Endothelial cell of umbilical vein (primary cell): ENCODE measurements at regions not wholly inside any gene's neighbourhood (a gene's known extent, or its start where the extent isn't known, plus 50 kb on each side); places are given as distances from the start of the nearest gene placed in this dataset.

Experiments
- BruUV-seq: library from RNA; stranded (reverse); fragments of 400-500 nt; replicated peaks from 2 replicates; lab custom pipeline; 2021; lab: Mats Ljungman, UMichigan
- CTCF ChIA-PET: fragments of 300-600, 350-600 bp; sonication (Branson Sonifier 250); formaldehyde crosslinking; loops from one replicate; lab custom pipeline; 2021; ENCODE audit warnings: antibody characterized with exemption, inconsistent platforms; lab: Charles Lee
- POLR2A ChIA-PET: fragments of 300-600, 350-600 bp; sonication (Branson Sonifier 250); formaldehyde crosslinking; loops from one replicate; lab custom pipeline; 2021; ENCODE audit warnings: antibody characterized with exemption, inconsistent platforms; lab: Charles Lee
- DNase-seq: peaks from one replicate; pipeline ENCODE4 v3.0.0-alpha.2; 2011; ENCODE audit warnings: low read depth, low spot score
- FAIRE-seq: peaks from 2 replicates; lab custom pipeline; 2011; peaks lifted over from hg19 to GRCh38; lab: Jason Lieb, UNC
- H2AFZ ChIP-seq: 2 replicates; pipeline ENCODE4 v1.6.0; 2012; ENCODE audit warnings: low read depth, low read length, control low read depth, inconsistent platforms
- H3K27ac ChIP-seq: 2 replicates; pipeline ENCODE4 v1.5.1; 2011; ENCODE audit warnings: low read depth, mild to moderate bottlenecking, control low read depth, low read length, moderate library complexity; ENCODE audit not compliant: insufficient read depth
- H3K27me3 ChIP-seq, 2 experiments: 2 replicates each; pipeline versions ENCODE4 v1.6.0 to v1.6.1; 2011; ENCODE audit warnings: low read length in 2 of 2, mixed read lengths in 1 of 2; ENCODE audit not compliant: control insufficient read depth in 2 of 2, insufficient read depth in 2 of 2
- H3K36me3 ChIP-seq, 2 experiments: 2 replicates in 1 of 2; 3 replicates in 1 of 2; pipeline ENCODE4 v1.5.1; 2011; ENCODE audit warnings: low read length in 2 of 2, mild to moderate bottlenecking in 1 of 2, moderate library complexity in 1 of 2; ENCODE audit not compliant: control insufficient read depth in 2 of 2, insufficient read depth in 2 of 2; ENCODE audit errors: extremely low read depth in 1 of 2
- H3K4me1 ChIP-seq: 3 replicates; pipeline ENCODE4 v1.5.1; 2011; ENCODE audit warnings: mild to moderate bottlenecking, low read length; ENCODE audit not compliant: control insufficient read depth, insufficient read depth; ENCODE audit errors: extremely low read depth
- H3K4me2 ChIP-seq: 2 replicates; pipeline ENCODE4 v1.6.1; 2011; ENCODE audit warnings: low read length, control low read depth, mixed read lengths; ENCODE audit not compliant: insufficient read depth
- H3K4me3 ChIP-seq, 3 experiments: fragments of 200-600 bp in 1 of 3; sonication (generic), shearing (Covaris generic) in 1 of 3; replicated peaks in 1 of 3; 2 replicates each; pipeline ENCODE4 v1.5.1; 2011 to 2016; ENCODE audit warnings: control low read depth in 3 of 3, low read length in 3 of 3, mild to moderate bottlenecking in 2 of 3, inconsistent platforms in 1 of 3, low read depth in 1 of 3, moderate library complexity in 1 of 3; ENCODE audit not compliant: insufficient read depth in 1 of 3
- H3K79me2 ChIP-seq: 2 replicates; pipeline ENCODE4 v1.6.0; 2012; ENCODE audit warnings: low read length, inconsistent platforms; ENCODE audit not compliant: control insufficient read depth, insufficient read depth
- H3K9ac ChIP-seq: replicated peaks from 2 replicates; pipeline ENCODE3; 2011; ENCODE audit warnings: low read length, control low read depth; ENCODE audit not compliant: insufficient read depth; ENCODE audit errors: extremely low read depth
- H3K9me1 ChIP-seq: replicated peaks from 3 replicates; pipeline ENCODE4 v1.6.0; 2011; ENCODE audit warnings: mild to moderate bottlenecking, low read length; ENCODE audit not compliant: control insufficient read depth, insufficient read depth; ENCODE audit errors: extremely low read depth
- H3K9me3 ChIP-seq: replicated peaks from 2 replicates; pipeline ENCODE4 v1.5.1; 2012; ENCODE audit warnings: low read length, inconsistent platforms; ENCODE audit not compliant: control insufficient read depth, insufficient read depth
- H4K20me1 ChIP-seq: replicated peaks from 2 replicates; pipeline ENCODE3; 2011; ENCODE audit warnings: mild to moderate bottlenecking, low read length; ENCODE audit not compliant: control insufficient read depth, insufficient read depth; ENCODE audit errors: extremely low read depth
- CTCF ChIP-seq, 2 donors: IDR thresholded peaks; 1 replicate in 1 of 2; 2 replicates in 1 of 2; pipeline ENCODE4 v1.5.1; 2011; ENCODE audit warnings: low read length in 2 of 2, mild to moderate bottlenecking in 2 of 2, moderate library complexity in 2 of 2, control low read depth in 1 of 2, inconsistent platforms in 1 of 2, low read depth in 1 of 2; ENCODE audit not compliant: insufficient read depth in 1 of 2; ENCODE audit errors: extremely low read depth in 1 of 2
- EZH2 ChIP-seq: IDR thresholded peaks from 2 replicates; pipeline ENCODE4 v1.6.1; 2012; ENCODE audit warnings: borderline replicate concordance, low read depth, mild to moderate bottlenecking, moderate library complexity, low read length, inconsistent platforms; ENCODE audit not compliant: severe bottlenecking
- FOS ChIP-seq: IDR thresholded peaks from 2 replicates; pipeline ENCODE4 v1.6.1; 2011; ENCODE audit warnings: mild to moderate bottlenecking, low read length, moderate library complexity, borderline replicate concordance; ENCODE audit not compliant: insufficient read depth
- GATA2 ChIP-seq: IDR thresholded peaks from 2 replicates; pipeline ENCODE4 v1.7.0; 2011; ENCODE audit warnings: low read depth, mild to moderate bottlenecking, moderate library complexity, mixed read lengths, low read length; ENCODE audit not compliant: insufficient read length, insufficient read depth
- JUN ChIP-seq: IDR thresholded peaks from 2 replicates; pipeline ENCODE4 v1.6.1; 2011; ENCODE audit warnings: borderline replicate concordance, low read depth; ENCODE audit not compliant: insufficient read length, insufficient read depth
- MAX ChIP-seq: IDR thresholded peaks from 2 replicates; pipeline ENCODE4 v1.6.1; 2011; ENCODE audit not compliant: insufficient read depth, insufficient read length
- MYC ChIP-seq: IDR thresholded peaks from one replicate; pipeline ENCODE4 v1.6.1; 2011; ENCODE audit warnings: mild to moderate bottlenecking, low read depth, low read length
- POLR2A ChIP-seq: IDR thresholded peaks from 2 replicates; pipeline ENCODE4 v1.6.1; 2012; ENCODE audit warnings: low read depth, mild to moderate bottlenecking, control low read depth, low read length
- POLR2AphosphoS5 ChIP-seq: IDR thresholded peaks from 2 replicates; pipeline ENCODE4 v1.6.1; 2012; ENCODE audit warnings: low read depth, mild to moderate bottlenecking, control low read depth, low read length, moderate library complexity; ENCODE audit not compliant: insufficient read depth
- dilution Hi-C: fragments of 300-500 bp; cut with MboI; formaldehyde crosslinking; loops from one replicate; pipeline ENCODE4 v1.15.0; 2019; ENCODE audit warnings: low sequenced_read_pairs; ENCODE audit not compliant: extremely low pct_ligation_motif_present
- intact Hi-C: fragments of 100-400 bp; cut with micrococcal nuclease; formaldehyde crosslinking; loops from one replicate; pipeline ENCODE4 v1.10.0; 2022

DNA sequence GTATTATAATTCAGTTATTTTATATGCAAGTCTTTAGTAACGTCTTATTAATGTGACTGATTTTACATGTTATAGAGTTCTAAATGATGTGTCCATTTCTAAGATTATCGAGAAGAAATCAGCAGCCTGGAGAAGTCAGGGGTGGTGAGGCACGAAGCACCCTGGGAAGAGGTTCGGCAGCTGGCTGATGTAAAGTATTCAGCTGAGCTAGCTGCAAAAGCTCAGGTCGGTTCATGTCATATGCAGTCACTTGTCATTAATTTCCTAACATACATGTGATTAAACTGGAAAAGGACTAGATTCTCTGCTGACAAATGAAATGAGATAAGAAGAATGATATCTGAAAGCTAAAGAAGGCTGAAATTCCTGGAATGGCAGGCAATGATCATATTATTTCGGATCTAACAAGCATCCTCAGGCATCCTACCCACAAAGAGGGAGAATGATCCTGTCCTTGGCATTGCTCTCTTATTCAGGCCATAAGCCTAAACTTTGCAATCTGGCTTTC is 383.0 kb upstream of the SLITRK1 start:
- no peak overlapping the region for H3K27ac ChIP-seq
- no peak for TF ChIP-seq POLR2A
- no peak for TF ChIP-seq FOS
- no peak for TF ChIP-seq MAX
- no peak for TF ChIP-seq CTCF (IDR thresholded peaks at IDR 0.05; ENCODE audit: extremely low read depth in 1 of 2, insufficient read depth in 1 of 2, low read depth in 1 of 2, low read length in 2 of 2)
- TF ChIP-seq EZH2 = no peak
- TF ChIP-seq MYC = no peak
- no peak for TF ChIP-seq JUN
- TF ChIP-seq POLR2AphosphoS5 = no peak
- TF ChIP-seq GATA2 = no peak
- BruUV-seq = no TSS peak
- H3K9ac ChIP-seq = no peak overlapping the region
- H3K4me2 ChIP-seq = no peak overlapping the region
- intact Hi-C loops (no loop called here), dilution Hi-C loops (no loop called here)
- peaks cover 4% of the 10 kb centered on the region for H3K9me3 ChIP-seq
- H3K4me3 ChIP-seq = no peak overlapping the region
- no peaks in the 10 kb centered on the region for H3K36me3 ChIP-seq
- no peak overlapping the region for H2AFZ ChIP-seq
- no peak for DNase-seq
- H3K27me3 ChIP-seq = no peaks in the 10 kb centered on the region
- H3K4me1 ChIP-seq = no peaks in the 10 kb centered on the region
- POLR2A ChIA-PET = no interaction called here
- H4K20me1 ChIP-seq = no peaks in the 10 kb centered on the region
- FAIRE-seq = no peak
- no peaks in the 10 kb centered on the region for H3K79me2 ChIP-seq
- no peaks in the 10 kb centered on the region for H3K9me1 ChIP-seq
- CTCF ChIA-PET = no interaction called here
